ENCODE measurements at regions not wholly inside any gene's neighbourhood (a gene's known extent, or its start where the extent isn't known, plus 50 kb on each side); places are given as distances from the start of the nearest gene placed in this dataset.

DNA sequence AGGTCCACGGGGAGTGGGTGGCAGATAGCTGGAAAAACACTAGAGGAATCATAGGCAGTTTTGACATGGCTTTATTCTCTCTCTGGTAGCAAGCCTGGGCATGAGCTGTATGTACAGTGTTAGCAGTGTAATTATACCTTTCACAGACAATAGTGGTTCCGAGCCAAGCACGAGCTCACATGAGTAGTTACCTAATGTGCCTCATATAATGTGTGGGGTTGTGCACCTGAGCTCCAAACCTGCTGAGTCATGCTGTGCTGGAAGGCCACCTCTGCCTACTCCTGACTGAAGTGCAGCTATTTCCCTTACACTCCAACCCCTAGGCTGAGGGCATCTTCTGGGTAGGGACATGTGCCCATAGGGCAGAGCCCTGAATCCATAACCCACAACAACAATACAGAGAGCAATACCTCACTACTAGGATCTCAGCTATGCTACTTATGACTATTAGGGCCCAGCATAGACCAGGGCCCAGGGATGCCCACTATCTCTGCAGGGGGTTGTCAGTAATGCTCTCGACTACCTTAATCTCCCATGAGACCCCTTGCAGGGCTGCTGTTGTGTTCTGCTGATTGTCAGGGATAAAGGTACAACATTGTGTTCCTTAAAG lies 432.1 kb downstream of the DYNC2H1 start:
- TF ChIP-seq SIN3A (IDR thresholded peaks at IDR 0.05; ENCODE audit: borderline replicate concordance, insufficient read depth, low read depth, low read length) (no peak), TCF7L2 (IDR thresholded peaks at IDR 0.05; ENCODE audit: low read depth, low read length) (no peak), POLR2AphosphoS5 (IDR thresholded peaks at IDR 0.05; ENCODE audit: low read depth, low read length) (no peak)
- TF ChIP-seq, protein P1, sequence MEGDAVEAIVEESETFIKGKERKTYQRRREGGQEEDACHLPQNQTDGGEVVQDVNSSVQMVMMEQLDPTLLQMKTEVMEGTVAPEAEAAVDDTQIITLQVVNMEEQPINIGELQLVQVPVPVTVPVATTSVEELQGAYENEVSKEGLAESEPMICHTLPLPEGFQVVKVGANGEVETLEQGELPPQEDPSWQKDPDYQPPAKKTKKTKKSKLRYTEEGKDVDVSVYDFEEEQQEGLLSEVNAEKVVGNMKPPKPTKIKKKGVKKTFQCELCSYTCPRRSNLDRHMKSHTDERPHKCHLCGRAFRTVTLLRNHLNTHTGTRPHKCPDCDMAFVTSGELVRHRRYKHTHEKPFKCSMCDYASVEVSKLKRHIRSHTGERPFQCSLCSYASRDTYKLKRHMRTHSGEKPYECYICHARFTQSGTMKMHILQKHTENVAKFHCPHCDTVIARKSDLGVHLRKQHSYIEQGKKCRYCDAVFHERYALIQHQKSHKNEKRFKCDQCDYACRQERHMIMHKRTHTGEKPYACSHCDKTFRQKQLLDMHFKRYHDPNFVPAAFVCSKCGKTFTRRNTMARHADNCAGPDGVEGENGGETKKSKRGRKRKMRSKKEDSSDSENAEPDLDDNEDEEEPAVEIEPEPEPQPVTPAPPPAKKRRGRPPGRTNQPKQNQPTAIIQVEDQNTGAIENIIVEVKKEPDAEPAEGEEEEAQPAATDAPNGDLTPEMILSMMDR (IDR thresholded peaks at IDR 0.05) = no peak
- TF ChIP-seq, protein P2, sequence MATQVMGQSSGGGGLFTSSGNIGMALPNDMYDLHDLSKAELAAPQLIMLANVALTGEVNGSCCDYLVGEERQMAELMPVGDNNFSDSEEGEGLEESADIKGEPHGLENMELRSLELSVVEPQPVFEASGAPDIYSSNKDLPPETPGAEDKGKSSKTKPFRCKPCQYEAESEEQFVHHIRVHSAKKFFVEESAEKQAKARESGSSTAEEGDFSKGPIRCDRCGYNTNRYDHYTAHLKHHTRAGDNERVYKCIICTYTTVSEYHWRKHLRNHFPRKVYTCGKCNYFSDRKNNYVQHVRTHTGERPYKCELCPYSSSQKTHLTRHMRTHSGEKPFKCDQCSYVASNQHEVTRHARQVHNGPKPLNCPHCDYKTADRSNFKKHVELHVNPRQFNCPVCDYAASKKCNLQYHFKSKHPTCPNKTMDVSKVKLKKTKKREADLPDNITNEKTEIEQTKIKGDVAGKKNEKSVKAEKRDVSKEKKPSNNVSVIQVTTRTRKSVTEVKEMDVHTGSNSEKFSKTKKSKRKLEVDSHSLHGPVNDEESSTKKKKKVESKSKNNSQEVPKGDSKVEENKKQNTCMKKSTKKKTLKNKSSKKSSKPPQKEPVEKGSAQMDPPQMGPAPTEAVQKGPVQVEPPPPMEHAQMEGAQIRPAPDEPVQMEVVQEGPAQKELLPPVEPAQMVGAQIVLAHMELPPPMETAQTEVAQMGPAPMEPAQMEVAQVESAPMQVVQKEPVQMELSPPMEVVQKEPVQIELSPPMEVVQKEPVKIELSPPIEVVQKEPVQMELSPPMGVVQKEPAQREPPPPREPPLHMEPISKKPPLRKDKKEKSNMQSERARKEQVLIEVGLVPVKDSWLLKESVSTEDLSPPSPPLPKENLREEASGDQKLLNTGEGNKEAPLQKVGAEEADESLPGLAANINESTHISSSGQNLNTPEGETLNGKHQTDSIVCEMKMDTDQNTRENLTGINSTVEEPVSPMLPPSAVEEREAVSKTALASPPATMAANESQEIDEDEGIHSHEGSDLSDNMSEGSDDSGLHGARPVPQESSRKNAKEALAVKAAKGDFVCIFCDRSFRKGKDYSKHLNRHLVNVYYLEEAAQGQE (IDR thresholded peaks at IDR 0.05; ENCODE audit: insufficient read depth in 1 of 2, low read depth in 2 of 2, low read length in 1 of 2) = no peak
- Histone ChIP-seq H3K27ac (ENCODE audit: low read length) (no peak overlapping the region), H3K36me3 (ENCODE audit: control insufficient read depth, insufficient read depth, low read length) (no peaks in the 10 kb centered on the region), H3K4me1 (ENCODE audit: control insufficient read depth, insufficient read depth, low read length) (no peaks in the 10 kb centered on the region), H3K9me3 (ENCODE audit: control insufficient read depth, insufficient read depth, low read depth, low read length) (no peaks in the 10 kb centered on the region), H3K27me3 (ENCODE audit: control insufficient read depth, insufficient read depth, low read length) (no peaks in the 10 kb centered on the region; the same call in 1 of the 2 replicates), H3K4me3 (ENCODE audit: low read depth in 2 of 2, low read length in 2 of 2) (no peak overlapping the region)
- ATAC-seq (no peak), DNase-seq (ENCODE audit: low read depth, low spot score) (no peak)
- CTCF ChIA-PET = no interaction called here
- in situ Hi-C loops (cut with HindIII; ENCODE audit: low pct_unique_long_range_greater_than_20kb, low sequenced_read_pairs) = no loop called here
- intact Hi-C loops (cut with micrococcal nuclease; ENCODE audit: unreplicated experiment) = no loop called here
- BruUV-seq (replicated peaks) = no TSS peak
- POLR2A ChIA-PET = no interaction called here

DNA sequence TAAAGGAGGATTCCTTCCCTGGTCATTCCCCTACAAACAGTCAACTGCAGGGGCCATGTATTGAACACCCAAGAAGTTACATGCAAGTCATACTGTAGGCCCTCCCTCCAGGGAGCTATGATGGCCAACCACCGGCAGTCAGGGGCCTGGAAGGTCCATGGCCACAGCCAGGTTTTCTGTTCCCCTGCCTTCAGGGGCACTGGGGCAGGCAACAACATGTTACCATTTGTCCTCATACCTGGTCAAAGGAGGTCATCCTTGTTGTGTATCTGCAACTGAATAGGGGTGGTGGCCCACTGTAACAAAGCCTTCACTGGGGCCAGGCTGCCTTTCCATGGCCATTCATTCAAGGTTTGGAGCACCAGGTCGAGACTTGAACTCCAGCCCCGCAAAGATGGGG lies 433.6 kb downstream of the DYNC2H1 start:
- Histone ChIP-seq H3K27ac (ENCODE audit: low read length) (no peak overlapping the region), H3K9me3 (ENCODE audit: control insufficient read depth, insufficient read depth, low read depth, low read length) (no peaks in the 10 kb centered on the region), H3K4me1 (ENCODE audit: control insufficient read depth, insufficient read depth, low read length) (no peaks in the 10 kb centered on the region), H3K36me3 (ENCODE audit: control insufficient read depth, insufficient read depth, low read length) (no peaks in the 10 kb centered on the region), H3K27me3 (ENCODE audit: control insufficient read depth, insufficient read depth, low read length) (no peaks in the 10 kb centered on the region; the same call in 1 of the 2 replicates), H3K4me3 (ENCODE audit: low read depth in 2 of 2, low read length in 2 of 2) (no peak overlapping the region)
- ChIA-PET POLR2A (no interaction called here), CTCF (no interaction called here)
- ATAC-seq = no peak
- in situ Hi-C loops (cut with HindIII; ENCODE audit: low pct_unique_long_range_greater_than_20kb, low sequenced_read_pairs) (no loop called here), intact Hi-C loops (cut with micrococcal nuclease; ENCODE audit: unreplicated experiment) (no loop called here)
- no peak for DNase-seq (ENCODE audit: low read depth, low spot score)
- no TSS peak for BruUV-seq (replicated peaks)
- TF ChIP-seq, protein P1 (IDR thresholded peaks at IDR 0.05) = no peak
- no peak for TF ChIP-seq POLR2AphosphoS5 (IDR thresholded peaks at IDR 0.05; ENCODE audit: low read depth, low read length)
- TF ChIP-seq, protein P2 (IDR thresholded peaks at IDR 0.05; ENCODE audit: insufficient read depth in 1 of 2, low read depth in 2 of 2, low read length in 1 of 2) = no peak
- no peak for TF ChIP-seq TCF7L2 (IDR thresholded peaks at IDR 0.05; ENCODE audit: low read depth, low read length)
- no peak for TF ChIP-seq SIN3A (IDR thresholded peaks at IDR 0.05; ENCODE audit: borderline replicate concordance, insufficient read depth, low read depth, low read length)
